PFSK-1 (cell line): ENCODE measurements at regions not wholly inside any gene's neighbourhood (a gene's known extent, or its start where the extent isn't known, plus 50 kb on each side); places are given as distances from the start of the nearest gene placed in this dataset.

Source experiments
- FOXP2 ChIP-seq: optimal IDR thresholded peaks from 2 replicates; pipeline ENCODE3; 2011; ENCODE audit warnings: borderline replicate concordance, control low read depth, inconsistent platforms; ENCODE audit not compliant: insufficient read depth; ENCODE audit errors: extremely low read length, extremely low read depth
- POLR2AphosphoS5 ChIP-seq: IDR thresholded peaks from 2 replicates; pipeline ENCODE4 v1.6.1; 2012; ENCODE audit warnings: low read depth, mild to moderate bottlenecking, control low read depth, low read length, moderate library complexity
- SIN3A ChIP-seq: IDR thresholded peaks from 2 replicates; pipeline ENCODE4 v1.6.1; 2012; ENCODE audit warnings: mild to moderate bottlenecking, low read length, moderate library complexity, borderline replicate concordance; ENCODE audit not compliant: insufficient read depth
- TAF1 ChIP-seq: IDR thresholded peaks from 2 replicates; pipeline ENCODE4 v1.6.1; 2012; ENCODE audit warnings: low read length, control low read depth, borderline replicate concordance; ENCODE audit not compliant: insufficient read depth
- TF ChIP-seq, protein P1 (sequence below), 2 experiments: IDR thresholded peaks; 2 replicates each; pipeline versions ENCODE4 v1.6.1 to v1.8.0; 2011 to 2012; ENCODE audit warnings: low read depth in 2 of 2, low read length in 2 of 2, control low read depth in 1 of 2, inconsistent platforms in 1 of 2, mild to moderate bottlenecking in 1 of 2, moderate library complexity in 1 of 2; ENCODE audit not compliant: insufficient read depth in 1 of 2

DNA sequence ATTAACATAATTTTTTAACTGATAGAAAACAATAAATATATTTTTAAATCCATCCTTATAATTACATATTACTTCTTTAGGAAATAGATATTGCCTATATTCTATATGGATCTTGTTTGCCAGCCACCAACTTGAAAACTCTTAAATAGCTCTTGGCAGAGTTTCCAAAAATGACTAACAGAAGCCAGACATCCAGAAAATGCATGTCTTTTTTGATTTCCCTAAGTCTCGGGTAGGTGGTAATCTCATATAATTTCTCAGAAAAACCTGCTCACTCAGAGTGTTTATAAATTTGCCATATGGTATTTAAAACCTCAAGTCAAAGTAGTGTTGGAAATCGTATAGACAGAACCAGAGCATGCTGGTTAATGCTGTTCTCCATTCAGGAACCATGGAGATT is 360.4 kb upstream of the FOXG1 start:
- no peak for TF ChIP-seq POLR2AphosphoS5
- no peak for TF ChIP-seq FOXP2
- TF ChIP-seq, protein P1, sequence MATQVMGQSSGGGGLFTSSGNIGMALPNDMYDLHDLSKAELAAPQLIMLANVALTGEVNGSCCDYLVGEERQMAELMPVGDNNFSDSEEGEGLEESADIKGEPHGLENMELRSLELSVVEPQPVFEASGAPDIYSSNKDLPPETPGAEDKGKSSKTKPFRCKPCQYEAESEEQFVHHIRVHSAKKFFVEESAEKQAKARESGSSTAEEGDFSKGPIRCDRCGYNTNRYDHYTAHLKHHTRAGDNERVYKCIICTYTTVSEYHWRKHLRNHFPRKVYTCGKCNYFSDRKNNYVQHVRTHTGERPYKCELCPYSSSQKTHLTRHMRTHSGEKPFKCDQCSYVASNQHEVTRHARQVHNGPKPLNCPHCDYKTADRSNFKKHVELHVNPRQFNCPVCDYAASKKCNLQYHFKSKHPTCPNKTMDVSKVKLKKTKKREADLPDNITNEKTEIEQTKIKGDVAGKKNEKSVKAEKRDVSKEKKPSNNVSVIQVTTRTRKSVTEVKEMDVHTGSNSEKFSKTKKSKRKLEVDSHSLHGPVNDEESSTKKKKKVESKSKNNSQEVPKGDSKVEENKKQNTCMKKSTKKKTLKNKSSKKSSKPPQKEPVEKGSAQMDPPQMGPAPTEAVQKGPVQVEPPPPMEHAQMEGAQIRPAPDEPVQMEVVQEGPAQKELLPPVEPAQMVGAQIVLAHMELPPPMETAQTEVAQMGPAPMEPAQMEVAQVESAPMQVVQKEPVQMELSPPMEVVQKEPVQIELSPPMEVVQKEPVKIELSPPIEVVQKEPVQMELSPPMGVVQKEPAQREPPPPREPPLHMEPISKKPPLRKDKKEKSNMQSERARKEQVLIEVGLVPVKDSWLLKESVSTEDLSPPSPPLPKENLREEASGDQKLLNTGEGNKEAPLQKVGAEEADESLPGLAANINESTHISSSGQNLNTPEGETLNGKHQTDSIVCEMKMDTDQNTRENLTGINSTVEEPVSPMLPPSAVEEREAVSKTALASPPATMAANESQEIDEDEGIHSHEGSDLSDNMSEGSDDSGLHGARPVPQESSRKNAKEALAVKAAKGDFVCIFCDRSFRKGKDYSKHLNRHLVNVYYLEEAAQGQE (IDR thresholded peaks at IDR 0.05; ENCODE audit: insufficient read depth in 1 of 2, low read depth in 2 of 2, low read length in 2 of 2) = no peak
- TF ChIP-seq SIN3A = no peak
- TF ChIP-seq TAF1 = no peak

DNA sequence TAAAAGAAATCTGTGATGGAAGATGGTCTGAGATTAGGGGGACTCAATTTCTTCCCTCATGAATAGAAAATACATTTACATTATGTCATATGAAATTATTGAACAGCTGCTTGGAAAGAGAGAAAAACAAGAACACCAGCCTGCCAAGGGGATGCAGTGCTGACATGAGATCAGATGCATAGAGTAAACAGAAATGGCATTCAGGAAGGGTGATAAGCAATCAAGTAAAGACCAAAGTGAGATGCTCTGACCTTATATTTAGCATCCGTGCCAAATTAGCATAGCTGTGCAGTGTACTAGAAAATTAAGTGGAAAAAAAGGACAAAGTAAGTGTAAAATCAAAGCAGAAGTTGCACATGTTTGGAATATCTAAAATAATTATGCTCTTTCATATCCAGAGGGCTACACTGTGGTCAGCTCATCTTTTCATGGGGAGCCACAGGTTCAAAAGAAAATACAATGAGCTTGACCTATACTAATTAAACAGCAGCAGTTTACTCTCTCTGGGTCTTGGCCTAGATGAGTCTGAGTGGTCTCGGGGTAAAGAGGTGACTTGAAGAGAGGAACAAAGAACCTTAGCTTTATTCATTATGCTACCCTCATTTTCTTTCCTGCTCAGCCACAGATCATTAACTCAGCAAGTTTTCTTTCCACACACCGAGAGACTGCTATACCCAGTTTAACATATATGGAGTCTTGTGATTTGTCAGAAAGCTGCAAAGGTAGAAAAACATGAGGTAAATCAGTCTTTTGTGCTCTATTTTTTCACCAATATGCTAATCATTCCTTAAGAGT is 359.4 kb upstream of the FOXG1 start:
- no peak for TF ChIP-seq TAF1
- no peak for TF ChIP-seq FOXP2
- no peak for TF ChIP-seq POLR2AphosphoS5
- TF ChIP-seq, protein P1 (IDR thresholded peaks at IDR 0.05; ENCODE audit: insufficient read depth in 1 of 2, low read depth in 2 of 2, low read length in 2 of 2) = no peak
- no peak for TF ChIP-seq SIN3A

DNA sequence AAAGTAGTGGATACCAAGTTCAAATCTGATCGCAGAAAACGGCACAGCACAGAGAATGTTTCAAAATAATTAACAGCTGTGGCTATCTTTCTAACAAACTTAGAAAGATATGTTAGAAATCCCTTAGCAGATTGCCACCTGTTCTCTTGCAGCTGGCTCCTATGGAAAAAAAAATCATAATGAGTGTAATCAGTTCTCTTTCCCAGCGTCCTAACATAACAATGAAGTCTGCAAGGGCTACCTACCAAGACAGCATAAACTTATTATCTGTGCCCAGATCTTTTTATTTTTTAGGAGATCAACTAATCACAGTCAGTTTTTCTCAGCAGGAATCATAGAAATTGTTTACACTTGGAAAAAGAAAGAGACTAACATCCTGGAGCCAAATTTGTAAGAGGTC is 358.6 kb upstream of the FOXG1 start:
- TF ChIP-seq FOXP2 = no peak

DNA sequence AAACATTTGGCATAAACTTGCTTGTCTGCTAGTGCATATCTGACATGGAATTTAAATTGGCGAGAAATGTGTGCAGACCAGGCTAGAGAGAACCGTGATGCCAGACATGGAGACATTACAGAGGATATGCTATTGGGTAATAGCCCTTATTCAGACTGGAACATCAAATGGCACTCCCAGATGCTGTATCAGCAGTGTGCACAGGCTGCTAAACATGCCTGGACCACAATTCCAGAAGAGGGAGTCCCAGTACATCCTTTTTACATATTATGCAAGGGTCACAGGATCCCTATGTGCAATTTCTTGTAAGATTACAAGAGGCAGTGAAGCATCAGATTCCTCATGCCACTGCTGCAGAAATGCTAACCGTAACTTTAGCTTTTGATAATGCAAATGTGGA is 354.5 kb upstream of the FOXG1 start:
- no peak for TF ChIP-seq SIN3A
- no peak for TF ChIP-seq TAF1
- TF ChIP-seq FOXP2 = no peak
- TF ChIP-seq, protein P1 (IDR thresholded peaks at IDR 0.05; ENCODE audit: insufficient read depth in 1 of 2, low read depth in 2 of 2, low read length in 2 of 2) = no peak
- no peak for TF ChIP-seq POLR2AphosphoS5

DNA sequence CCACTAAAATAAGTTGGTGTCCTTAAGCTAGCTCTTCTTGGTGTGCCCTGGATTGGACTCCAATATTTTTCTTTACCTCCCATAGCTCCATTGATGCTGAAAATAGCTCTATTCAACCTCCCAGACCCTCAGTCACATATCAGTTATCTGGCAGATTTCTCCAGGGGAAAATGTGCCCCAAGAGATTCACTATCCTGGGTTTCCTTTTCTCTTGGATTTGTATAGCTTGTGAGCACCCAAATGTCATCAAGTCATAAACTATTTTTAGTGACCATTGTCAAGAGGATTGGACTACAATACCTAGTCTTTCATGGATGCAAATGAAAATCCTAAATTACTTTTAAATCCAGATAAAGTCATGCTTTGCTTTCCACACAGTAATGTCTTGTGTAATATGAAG is 339.6 kb upstream of the FOXG1 start:
- TF ChIP-seq, protein P1 (IDR thresholded peaks at IDR 0.05; ENCODE audit: insufficient read depth in 1 of 2, low read depth in 2 of 2, low read length in 2 of 2) = no peak
- TF ChIP-seq FOXP2 (no peak), TAF1 (no peak), POLR2AphosphoS5 (no peak), SIN3A (no peak)
